ENCODE measurements at regions not wholly inside any gene's neighbourhood (a gene's known extent, or its start where the extent isn't known, plus 50 kb on each side); places are given as distances from the start of the nearest gene placed in this dataset.
"Not testable (repeated sequence)": the region's sequence is repeated elsewhere in the genome, so short reads cannot be mapped to it uniquely, and the experiment has no call there.

DNA sequence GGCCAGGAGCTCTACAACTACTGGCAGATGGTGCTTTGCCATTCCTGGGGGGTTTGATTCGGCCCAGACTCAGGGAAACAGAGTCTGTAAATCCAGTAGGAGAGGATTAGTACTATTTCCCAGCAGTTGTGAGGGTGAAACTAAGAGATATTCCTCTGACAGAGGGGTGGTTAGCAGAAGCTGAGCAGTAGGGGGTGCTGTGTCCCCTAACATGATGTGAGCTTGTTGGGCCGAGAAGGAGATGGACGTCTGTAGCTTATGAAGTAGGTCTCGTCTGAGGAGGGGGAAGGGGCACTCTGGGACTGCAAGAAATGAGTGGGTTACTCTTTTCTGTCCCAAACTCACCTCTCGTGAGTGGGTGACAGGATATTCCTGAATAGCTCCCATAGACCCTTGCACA lies 179.2 kb upstream of the MBL2 start:
- Histone ChIP-seq H3F3A (ENCODE audit: low read depth) (no peaks in the 10 kb centered on the region), H3K79me2 (ENCODE audit: low read depth) (no peaks in the 10 kb centered on the region), H3K4me2 (no peak overlapping the region), H3K36me3 (no peaks in the 10 kb centered on the region), H3K27ac (no peak overlapping the region), H4K20me1 (ENCODE audit: low read depth) (no peaks in the 10 kb centered on the region), H3K9me3 (ENCODE audit: low read depth) (no peaks in the 10 kb centered on the region), H2AFZ (replicated peaks) (no peak overlapping the region), H3K4me1 (no peaks in the 10 kb centered on the region), H3K27me3 (peaks cover 4% of the 10 kb centered on the region), H3K9ac (no peak overlapping the region), H3K4me3 (no peak overlapping the region)
- Mint-ChIP-seq H3K4me3 (no peak overlapping the region), H3K27ac (no peak overlapping the region), H3K27me3 (ENCODE audit: insufficient read depth, low read depth) (peaks cover 16% of the 10 kb centered on the region), H3K36me3 (peaks cover 2% of the 10 kb centered on the region), H3K4me1 (peaks cover 16% of the 10 kb centered on the region), H3K9me3 (peaks cover 14% of the 10 kb centered on the region)
- DNase-seq (ENCODE audit: low spot score): peak; percentile 75
- TF ChIP-seq CTCF (IDR thresholded peaks at IDR 0.05) (peak; percentile 71), EZH2 (IDR thresholded peaks at IDR 0.05) (no peak)

GRCh38 chr10:52950578-52950977 lies 178.0 kb upstream of the MBL2 start:
- DNase-seq (ENCODE audit: low spot score): no peak
- no peak overlapping the region for H3K4me2 ChIP-seq
- TF ChIP-seq CTCF (IDR thresholded peaks at IDR 0.05) (peak; percentile 3), EZH2 (IDR thresholded peaks at IDR 0.05) (no peak), EZH2phosphoT487 (IDR thresholded peaks at IDR 0.05) (no peak)
- no peak overlapping the region for H3K27ac ChIP-seq
- no peak overlapping the region for H2AFZ ChIP-seq (replicated peaks)
- peaks cover 16% of the 10 kb centered on the region for H3K27me3 Mint-ChIP-seq (ENCODE audit: insufficient read depth, low read depth)
- H3K27me3 ChIP-seq: no peaks in the 10 kb centered on the region
- H3K4me1 ChIP-seq: no peaks in the 10 kb centered on the region
- H3K9ac ChIP-seq: no peak overlapping the region
- peaks cover 14% of the 10 kb centered on the region for H3K9me3 Mint-ChIP-seq
- H3K4me3 Mint-ChIP-seq: no peak overlapping the region
- no peaks in the 10 kb centered on the region for H4K20me1 ChIP-seq (ENCODE audit: low read depth)
- H3K4me3 ChIP-seq: no peak overlapping the region
- peaks cover 9% of the 10 kb centered on the region for H3K4me1 Mint-ChIP-seq
- no peaks in the 10 kb centered on the region for H3K36me3 ChIP-seq
- H3K9me3 ChIP-seq (ENCODE audit: low read depth): no peaks in the 10 kb centered on the region
- no peaks in the 10 kb centered on the region for H3F3A ChIP-seq (ENCODE audit: low read depth)
- H3K36me3 Mint-ChIP-seq: peaks cover 2% of the 10 kb centered on the region
- no peaks in the 10 kb centered on the region for H3K79me2 ChIP-seq (ENCODE audit: low read depth)
- no peak overlapping the region for H3K27ac Mint-ChIP-seq

DNA sequence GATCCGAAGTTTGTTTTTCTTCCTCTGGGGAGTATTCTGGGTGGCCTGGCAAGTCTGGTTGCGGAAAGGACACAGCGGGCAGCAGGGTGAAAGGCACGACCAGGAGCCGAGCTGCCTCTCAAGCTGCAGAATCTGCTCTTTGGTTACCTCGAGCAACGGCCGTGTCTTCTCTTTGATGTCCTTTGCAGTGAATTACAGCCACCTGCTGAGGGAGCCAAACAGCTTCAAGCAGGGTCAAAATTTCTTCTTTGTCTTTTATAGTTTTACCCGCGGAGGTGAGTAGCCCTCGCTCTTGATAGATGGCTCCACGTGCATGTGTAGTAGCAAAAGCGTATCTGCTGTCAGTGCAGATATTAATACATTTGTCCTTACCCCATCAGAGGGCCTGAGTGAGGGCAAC lies 177.3 kb upstream of the MBL2 start:
- no peaks in the 10 kb centered on the region for H4K20me1 ChIP-seq (ENCODE audit: low read depth)
- H3K9me3 Mint-ChIP-seq: peaks cover 14% of the 10 kb centered on the region
- H3K27me3 Mint-ChIP-seq (ENCODE audit: insufficient read depth, low read depth): peaks cover 13% of the 10 kb centered on the region
- no peaks in the 10 kb centered on the region for H3K4me1 ChIP-seq
- no peak overlapping the region for H3K4me3 ChIP-seq
- H3K9me3 ChIP-seq (ENCODE audit: low read depth): no peaks in the 10 kb centered on the region
- peak; percentile 33 for TF ChIP-seq CTCF (IDR thresholded peaks at IDR 0.05)
- TF ChIP-seq EZH2phosphoT487 (IDR thresholded peaks at IDR 0.05): no peak
- no peak overlapping the region for H3K9ac ChIP-seq
- no peaks in the 10 kb centered on the region for H3K79me2 ChIP-seq (ENCODE audit: low read depth)
- peak overlapping the region; percentile 53 for H3K27ac Mint-ChIP-seq
- H3F3A ChIP-seq (ENCODE audit: low read depth): no peaks in the 10 kb centered on the region
- H3K36me3 Mint-ChIP-seq: peaks cover 2% of the 10 kb centered on the region
- no peaks in the 10 kb centered on the region for H3K36me3 ChIP-seq
- H3K4me2 ChIP-seq: no peak overlapping the region
- no peak overlapping the region for H3K27ac ChIP-seq
- no peak overlapping the region for H3K4me3 Mint-ChIP-seq
- DNase-seq (ENCODE audit: low spot score): peak; percentile 38
- H3K27me3 ChIP-seq: no peaks in the 10 kb centered on the region
- H2AFZ ChIP-seq (replicated peaks): no peak overlapping the region
- H3K4me1 Mint-ChIP-seq: peaks cover 9% of the 10 kb centered on the region

DNA sequence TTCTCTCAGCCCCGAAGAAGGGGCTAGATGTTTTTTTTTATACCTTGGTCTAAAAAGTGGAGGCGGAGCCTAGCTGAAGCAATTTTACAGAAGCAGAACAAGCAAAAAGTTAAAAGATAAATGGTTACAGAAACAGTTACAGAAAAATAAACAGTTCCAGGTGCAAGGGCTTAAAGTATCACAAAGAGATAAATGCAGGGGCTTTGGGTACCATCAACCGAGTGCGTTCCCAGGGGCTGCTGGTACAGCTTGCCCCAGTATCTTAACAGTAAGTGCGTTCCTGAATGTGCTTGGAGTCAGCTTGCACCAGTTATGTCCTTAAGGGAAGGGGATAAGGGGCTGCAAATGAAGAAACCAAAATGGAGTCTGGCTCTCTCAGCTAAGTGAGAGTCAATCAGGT lies 173.9 kb upstream of the MBL2 start:
- H3K9ac ChIP-seq: no peak overlapping the region
- no peak overlapping the region for H3K27ac ChIP-seq
- Mint-ChIP-seq H3K4me1 (peaks cover 9% of the 10 kb centered on the region), H3K36me3 (no peaks in the 10 kb centered on the region), H3K27me3 (ENCODE audit: insufficient read depth, low read depth) (peaks cover 11% of the 10 kb centered on the region), H3K4me3 (no peak overlapping the region), H3K27ac (no peak overlapping the region), H3K9me3 (peaks cover 9% of the 10 kb centered on the region)
- H2AFZ ChIP-seq (replicated peaks): no peak overlapping the region
- TF ChIP-seq EZH2 (IDR thresholded peaks at IDR 0.05) (no peak), EZH2phosphoT487 (IDR thresholded peaks at IDR 0.05) (no peak), CTCF (IDR thresholded peaks at IDR 0.05) (no peak)
- H3K9me3 ChIP-seq (ENCODE audit: low read depth): no peaks in the 10 kb centered on the region
- H3F3A ChIP-seq (ENCODE audit: low read depth): no peaks in the 10 kb centered on the region
- H4K20me1 ChIP-seq (ENCODE audit: low read depth): no peaks in the 10 kb centered on the region
- DNase-seq (ENCODE audit: low spot score): no peak
- H3K4me1 ChIP-seq: no peaks in the 10 kb centered on the region
- H3K27me3 ChIP-seq: no peaks in the 10 kb centered on the region
- no peaks in the 10 kb centered on the region for H3K79me2 ChIP-seq (ENCODE audit: low read depth)
- H3K4me2 ChIP-seq: no peak overlapping the region
- no peaks in the 10 kb centered on the region for H3K36me3 ChIP-seq
- H3K4me3 ChIP-seq: no peak overlapping the region

GRCh38 chr10:52945521-52945920 lies 172.9 kb upstream of the MBL2 start:
- not testable (repeated sequence) for H4K20me1 ChIP-seq (ENCODE audit: low read depth); H3K4me3 ChIP-seq; H3K4me1 Mint-ChIP-seq; H3K9me3 Mint-ChIP-seq; H3K79me2 ChIP-seq (ENCODE audit: low read depth); H3K4me1 ChIP-seq; H3K27me3 ChIP-seq; H3K9ac ChIP-seq; DNase-seq (ENCODE audit: low spot score); H3K27ac ChIP-seq; H3K36me3 Mint-ChIP-seq; H3K9me3 ChIP-seq (ENCODE audit: low read depth); H3K27ac Mint-ChIP-seq; H3K27me3 Mint-ChIP-seq (ENCODE audit: insufficient read depth, low read depth); H3K36me3 ChIP-seq; H3K4me2 ChIP-seq; H3F3A ChIP-seq (ENCODE audit: low read depth); H3K4me3 Mint-ChIP-seq
- H2AFZ ChIP-seq (replicated peaks): peak overlapping the region; percentile 42
